HG03095 (cell line): ENCODE measurements at regions not wholly inside any gene's neighbourhood (a gene's known extent, or its start where the extent isn't known, plus 50 kb on each side); places are given as distances from the start of the nearest gene placed in this dataset.
"Not testable (repeated sequence)": the region's sequence is repeated elsewhere in the genome, so short reads cannot be mapped to it uniquely, and the experiment has no call there.

Experiments used
- ATAC-seq: cut with Tn5 transposase; IDR thresholded peaks from one replicate; pipeline ENCODE4 v1.9.1; 2021; ENCODE audit warnings: moderate library complexity; ENCODE audit not compliant: unreplicated experiment

DNA sequence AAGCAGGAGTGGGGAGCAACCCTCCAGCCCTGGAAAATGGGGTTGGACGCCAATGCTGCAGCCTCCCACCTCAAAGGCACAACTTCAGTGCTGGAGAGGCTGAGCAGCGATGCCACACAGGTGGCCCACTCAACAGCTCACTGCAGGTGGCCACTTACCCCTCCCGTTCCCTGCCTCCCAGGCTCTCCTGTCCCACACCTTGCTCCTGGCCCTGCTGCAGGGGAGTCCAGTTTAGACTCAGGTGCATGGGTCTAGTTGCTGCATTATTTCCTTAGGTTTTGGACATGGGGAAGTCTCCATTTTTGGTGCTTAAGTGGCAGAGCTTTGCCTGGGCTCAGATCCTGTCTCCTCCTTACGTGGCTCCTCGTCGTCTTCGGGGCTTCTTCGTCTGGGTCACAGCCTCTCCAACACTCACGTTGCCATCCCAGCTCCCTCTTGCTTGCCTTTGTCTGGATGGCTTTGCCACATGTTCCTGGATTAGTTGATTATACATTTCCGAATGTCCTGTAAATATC lies 898.3 kb downstream of the BRD1 start:
- ATAC-seq: no peak

DNA sequence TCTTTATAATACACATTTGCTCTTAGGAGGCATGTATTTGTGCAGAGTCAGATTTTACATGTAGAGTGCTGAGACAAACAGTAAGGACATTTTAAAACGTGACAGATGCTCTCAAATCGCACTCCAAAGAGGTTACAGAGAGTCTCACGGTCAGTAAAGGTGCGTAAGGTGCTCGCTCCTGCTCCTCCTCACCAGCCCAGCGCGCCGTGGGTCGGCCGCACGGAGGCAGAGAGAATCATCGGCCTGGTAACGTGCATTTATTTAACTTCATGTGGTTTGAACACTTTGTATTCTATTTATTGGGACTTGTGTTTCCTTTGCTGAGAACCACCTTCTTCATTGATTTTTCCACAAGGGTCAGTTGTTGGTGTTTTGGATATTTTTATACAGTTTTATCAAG lies 900.1 kb downstream of the BRD1 start:
- ATAC-seq: no peak

DNA sequence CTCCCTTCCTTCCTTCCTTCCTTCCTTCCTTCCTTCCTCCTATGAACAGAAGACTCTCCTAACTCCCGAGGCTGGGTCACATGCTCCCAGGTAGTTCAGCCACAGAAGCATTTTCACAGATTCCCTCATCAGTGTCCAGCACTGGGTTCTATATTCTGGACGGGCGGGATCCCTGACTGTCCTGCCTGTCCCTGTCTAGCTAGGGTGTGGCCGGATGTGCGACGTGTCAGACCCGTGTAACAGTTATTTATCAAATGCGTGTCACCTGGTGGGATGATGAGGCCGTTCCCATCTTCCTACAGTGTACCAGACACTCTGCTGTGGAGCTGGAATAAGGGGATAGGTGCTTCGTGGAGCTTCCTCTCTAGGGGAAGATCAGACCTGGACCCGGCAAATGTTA lies 901.0 kb downstream of the BRD1 start:
- ATAC-seq: no peak

DNA sequence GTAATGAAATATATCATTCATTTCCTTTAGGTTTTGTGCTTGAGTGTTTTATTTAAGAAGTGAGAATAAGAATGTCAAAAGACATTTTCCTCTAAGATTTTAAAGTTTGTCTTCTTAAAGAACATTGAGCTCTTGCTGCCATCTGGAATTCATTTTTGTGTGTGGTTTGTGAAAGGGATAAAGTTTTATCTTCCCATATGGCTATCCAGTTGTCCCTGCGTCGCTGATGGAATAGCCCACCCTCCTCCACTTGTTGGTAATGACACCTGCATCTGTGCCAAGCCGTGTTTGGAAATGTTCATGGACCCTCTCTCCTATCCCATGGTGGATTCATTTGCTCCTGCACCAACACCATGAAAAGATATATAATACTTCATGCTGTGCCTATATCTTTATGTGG lies 901.5 kb downstream of the BRD1 start:
- no peak for ATAC-seq

DNA sequence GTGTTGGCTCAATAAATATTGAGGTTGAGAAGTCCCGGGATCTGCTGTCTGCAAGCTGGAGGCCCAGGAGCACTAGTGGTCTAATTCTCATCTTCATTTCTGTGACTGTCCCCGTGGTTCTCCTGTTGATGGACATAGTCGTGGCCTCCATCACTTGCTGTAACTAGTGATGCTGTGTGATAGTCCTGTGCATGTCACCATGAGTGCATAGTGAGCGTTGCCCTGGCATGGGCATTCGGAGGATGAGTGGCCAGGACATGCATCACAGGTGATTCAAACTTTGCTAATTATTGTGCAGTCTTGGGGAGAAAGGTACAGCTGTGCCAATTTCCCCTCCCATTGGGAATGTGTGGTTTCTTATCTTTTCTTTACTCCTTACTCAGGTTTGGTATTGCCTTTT lies 902.2 kb downstream of the BRD1 start:
- ATAC-seq: no peak

DNA sequence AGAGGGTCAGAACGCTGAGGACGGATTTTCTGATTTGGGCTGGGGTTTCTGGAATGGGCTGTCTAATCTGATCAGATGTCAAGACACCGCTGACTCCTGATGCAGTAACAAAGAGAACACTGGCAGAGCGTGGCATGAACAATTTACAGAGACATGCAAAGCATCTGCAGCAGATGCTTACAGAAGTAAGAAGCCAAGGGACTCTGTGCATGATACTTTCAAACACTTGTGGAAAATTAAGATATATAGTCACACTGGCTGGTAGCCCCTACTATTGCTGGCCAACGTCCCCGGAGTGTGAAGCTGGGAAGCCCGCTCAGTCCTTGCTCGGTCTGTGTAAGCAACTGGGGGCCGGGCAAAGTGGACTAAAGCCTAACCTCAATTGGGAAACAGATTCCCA lies 903.7 kb downstream of the BRD1 start:
- ATAC-seq: no peak

DNA sequence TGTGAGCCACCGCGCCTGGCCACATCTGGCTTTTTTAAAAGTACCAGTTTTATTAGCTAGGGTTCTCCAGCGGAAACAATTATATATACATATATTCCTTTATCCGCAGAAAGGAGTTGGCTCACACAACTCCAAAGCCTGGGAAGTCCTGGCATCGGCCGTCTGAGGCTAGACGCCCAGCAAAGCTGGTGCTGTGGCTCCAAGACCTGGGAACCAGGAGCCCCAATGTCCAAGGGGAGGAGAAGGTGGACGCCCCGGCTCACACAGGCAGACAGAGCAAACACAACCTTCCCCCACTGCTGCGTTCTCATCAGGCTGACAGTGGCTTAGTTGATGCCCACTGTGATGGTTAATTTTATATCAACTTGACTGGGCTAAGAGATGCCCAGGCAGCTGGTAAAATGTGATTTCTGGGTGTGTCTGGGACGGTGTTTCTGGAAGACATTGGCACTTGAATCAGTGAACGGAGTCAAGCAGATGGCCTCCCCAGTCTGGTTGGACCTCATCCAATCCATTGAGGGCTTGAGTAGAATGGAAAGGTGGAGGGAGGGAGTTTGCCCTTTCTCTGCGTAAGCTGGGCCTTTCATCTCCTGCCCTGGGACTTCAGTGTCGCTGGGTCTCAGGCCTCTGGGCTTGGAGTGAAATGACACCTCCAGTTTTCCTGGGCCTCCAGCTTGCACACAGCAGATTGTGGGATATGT lies 904.4 kb downstream of the BRD1 start:
- ATAC-seq: no peak

DNA sequence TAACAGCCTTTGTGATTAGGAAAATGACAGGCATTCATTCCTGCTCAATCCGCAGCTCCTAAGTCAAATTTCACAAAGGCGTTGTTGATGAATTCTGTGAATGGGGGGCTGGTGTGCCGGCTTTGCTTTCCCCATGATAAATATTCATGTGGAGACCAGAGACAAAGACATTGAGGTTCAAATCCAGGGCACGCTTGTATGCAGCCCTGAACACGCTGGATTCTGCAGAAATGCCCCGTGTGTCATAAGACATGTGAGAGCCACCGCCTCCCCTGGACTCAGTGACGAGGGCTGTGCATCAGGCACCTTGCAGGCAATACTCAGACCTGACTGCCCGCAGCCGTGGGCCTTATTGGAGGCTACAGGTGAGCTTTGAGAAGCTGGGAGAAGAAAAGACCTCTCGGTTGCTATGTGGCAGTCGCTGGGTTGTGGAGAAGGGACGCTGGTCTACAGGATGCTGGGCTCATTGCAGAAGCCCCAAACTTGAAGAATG lies 906.2 kb downstream of the BRD1 start:
- ATAC-seq: no peak

DNA sequence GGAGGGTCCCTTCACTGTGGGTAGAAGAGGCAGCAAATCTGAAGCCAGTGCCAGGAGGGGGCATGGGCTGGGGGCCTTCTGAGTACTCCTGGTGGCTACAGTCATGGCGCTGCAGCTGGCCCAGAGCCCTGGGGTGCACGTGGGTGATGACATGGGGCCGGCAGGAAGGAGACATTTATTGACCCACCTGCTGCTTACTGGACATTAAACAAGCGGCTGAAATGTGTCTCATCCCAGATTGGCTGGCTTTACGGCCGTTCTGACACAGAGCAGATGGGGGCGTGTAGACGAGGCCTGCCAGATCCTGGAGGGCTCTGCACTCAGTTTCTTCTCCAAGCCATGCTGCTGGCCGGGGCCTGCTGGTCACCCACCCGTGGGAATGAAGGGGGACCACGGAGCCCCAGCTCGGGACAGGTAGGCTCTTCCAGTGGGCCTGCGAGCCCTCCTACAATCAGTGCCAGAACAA lies 906.9 kb downstream of the BRD1 start:
- ATAC-seq: no peak

DNA sequence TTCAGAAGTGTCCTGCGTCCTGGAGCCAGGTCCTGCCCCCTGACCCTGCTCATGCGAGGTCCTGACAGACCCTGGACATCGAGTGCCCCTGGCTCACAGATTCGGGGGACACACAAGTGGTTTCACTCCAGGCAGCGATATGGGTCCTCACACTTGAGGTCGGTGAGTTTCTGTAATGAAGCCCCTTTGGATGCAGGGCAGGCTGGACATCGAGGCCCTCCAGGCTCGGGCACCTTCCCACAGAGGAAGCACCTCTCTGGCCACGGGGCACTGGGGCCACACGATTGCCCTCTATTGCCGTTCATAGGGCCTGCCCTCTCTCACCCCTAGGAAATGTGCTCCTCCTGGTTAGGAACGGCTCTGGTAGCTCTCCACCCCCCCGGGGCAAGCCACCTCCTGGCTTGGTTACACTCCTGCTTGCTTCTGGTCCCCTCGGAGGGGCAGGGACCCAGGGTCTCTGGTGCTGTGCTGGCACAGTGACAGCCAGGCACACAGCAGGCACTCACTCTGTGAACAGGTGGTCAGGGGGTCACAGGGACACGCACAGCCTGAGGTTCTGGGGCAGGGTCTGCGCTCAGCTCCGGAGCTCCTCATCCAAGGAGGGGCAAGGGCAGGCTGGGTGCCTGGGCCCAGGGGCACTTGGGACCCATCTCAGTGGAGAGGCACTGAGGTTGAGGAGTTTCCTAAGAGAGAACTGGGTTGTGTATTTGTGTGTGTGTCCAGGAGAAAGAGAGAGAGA lies 907.7 kb downstream of the BRD1 start:
- ATAC-seq: no peak

DNA sequence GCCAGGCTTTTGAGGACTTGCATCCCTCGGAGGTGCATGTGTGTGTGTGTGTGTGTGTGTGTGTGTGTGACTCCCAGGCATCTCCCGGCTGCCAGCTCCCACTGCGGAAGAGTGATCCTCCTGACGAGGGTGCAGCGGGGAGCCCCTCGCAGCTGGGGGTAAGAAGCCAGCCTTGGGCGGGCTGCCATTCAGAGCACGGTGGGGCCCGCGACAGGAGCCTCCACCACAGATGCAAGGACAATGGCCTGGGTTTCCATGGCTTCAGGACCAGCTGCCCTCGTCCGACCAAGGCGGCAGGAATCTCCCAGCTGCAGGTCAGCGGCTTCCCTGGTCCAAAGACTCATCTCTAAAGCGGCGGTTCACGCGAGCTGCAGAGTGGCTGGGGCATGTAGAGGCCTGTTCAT lies 908.5 kb downstream of the BRD1 start:
- ATAC-seq: no peak

DNA sequence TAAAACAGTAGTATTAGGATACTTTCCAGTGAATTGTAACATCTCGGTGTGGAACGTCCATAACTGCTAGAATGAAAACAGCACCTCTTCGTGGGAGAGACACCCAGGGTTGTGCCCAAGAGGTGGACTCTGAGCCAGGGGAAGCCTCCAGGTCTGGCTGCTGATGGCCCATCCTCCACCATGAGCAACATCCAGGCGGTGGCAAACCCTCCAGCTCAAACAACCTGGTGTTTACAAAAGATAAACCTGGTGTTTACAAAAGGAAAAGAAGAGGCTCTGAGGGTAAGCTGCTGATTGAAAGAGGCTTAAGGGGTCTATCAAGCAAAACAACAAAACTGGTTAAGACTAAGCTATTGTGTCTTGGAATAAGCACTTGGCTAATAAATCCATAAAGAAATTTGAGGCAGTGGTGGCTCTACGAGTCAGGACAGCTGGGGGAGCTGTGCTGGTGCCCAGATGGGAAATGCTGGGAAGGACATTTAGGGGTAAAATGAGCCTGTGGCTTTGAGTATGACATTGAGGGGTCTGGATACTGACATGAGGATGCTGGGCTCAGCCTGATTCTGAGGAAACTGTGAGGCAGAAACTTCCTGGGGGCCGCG lies 909.0 kb downstream of the BRD1 start:
- no peak for ATAC-seq

DNA sequence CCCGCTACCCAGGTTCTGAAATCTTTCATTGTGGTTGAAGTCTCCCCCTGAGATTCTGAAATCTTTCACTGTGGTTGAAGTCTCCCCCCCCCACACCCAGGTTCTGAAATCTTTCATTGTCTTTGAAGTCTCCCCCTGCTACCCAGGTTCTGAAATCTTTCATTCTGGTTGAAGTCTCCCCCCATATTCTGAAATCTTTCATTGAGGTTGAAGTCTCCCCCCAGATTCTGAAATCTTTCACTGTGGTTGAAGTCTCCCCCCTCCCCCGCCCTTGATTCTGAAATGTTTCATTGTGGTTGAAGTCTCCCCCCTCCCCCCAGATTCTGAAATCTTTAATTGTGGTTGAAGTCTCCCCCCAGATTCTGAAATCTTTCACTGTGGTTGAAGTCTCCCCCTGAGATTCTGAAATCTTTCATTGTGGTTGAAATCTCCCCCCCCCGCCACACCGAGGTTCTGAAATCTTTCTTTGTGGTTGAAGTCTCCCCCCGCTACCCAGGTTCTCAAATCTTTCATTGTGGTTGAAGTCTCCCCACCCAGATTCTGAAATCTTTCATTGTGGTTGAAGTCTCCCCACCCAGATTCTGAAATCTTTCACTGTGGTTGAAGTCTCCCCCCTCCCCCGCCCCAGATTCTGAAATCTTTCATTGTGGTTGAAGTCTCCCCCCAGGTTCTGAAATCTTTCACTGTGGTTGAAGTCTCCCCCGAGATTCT lies 915.2 kb downstream of the BRD1 start:
- ATAC-seq: not testable (repeated sequence)

DNA sequence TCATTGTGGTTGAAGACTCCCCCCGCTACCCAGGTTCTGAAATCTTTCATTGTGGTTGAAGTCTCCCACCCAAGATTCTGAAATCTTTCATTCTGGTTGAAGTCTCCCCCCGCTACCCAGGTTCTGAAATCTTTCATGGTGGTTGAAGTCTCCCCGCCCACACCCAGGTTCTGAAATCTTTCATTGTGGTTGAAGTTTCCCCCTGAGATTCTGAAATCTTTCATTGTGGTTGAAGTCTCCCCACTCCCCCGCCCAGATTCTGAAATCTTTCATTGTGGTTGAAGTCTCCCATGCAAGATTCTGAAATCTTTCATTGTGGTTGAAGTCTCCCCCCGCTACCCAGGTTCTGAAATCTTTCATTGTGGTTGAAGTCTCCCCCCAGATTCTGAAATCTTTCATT lies 916.0 kb downstream of the BRD1 start:
- ATAC-seq: not testable (repeated sequence)

DNA sequence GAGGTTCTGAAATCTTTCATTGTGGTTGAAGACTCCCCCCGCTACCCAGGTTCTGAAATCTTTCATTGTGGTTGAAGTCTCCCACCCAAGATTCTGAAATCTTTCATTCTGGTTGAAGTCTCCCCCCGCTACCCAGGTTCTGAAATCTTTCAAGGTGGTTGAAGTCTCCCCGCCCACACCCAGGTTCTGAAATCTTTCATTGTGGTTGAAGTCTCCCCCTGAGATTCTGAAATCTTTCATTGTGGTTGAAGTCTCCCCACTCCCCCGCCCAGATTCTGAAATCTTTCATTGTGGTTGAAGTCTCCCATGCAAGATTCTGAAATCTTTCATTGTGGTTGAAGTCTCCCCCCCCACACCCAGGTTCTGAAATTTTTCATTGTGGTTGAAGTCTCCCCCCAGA lies 916.6 kb downstream of the BRD1 start:
- ATAC-seq: not testable (repeated sequence)

DNA sequence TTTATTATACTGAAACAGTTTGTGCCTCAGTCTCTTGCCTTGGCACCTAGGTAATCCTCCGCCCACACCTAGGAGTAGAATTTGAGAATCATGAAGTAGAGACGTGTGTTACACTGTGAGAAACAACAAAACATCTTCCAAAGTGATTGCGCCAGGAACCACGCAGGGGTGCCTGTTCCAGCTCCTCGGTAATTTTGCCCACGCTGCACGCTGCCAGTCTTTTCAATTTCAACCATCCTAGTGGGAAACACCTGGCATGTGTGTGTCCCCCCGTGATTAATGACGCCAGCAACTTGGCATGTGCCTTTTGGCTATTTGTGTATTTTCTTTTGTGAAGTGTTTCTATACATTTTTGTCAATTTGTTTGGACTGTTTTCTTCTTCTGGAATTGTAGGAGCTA lies 919.1 kb downstream of the BRD1 start:
- no peak for ATAC-seq

DNA sequence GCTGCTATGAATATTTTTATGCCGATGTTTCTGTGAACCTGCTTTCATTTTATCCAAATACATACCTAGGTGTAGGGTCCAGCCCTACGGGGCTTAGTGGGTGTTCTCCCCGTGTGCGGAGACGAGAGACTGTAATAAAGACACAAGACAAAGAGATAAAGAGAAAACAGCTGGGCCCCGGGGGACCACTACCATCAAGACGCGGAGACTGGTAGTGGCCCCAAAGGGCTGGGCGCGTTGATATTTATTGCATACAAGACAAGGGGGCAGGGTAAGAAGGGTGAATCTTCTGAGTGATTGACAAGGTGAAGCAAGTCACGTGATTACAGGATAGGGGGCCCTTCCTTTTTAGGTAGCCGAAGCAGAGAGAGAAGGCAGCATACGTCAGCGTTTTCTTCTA lies 920.1 kb downstream of the BRD1 start:
- ATAC-seq: no peak

DNA sequence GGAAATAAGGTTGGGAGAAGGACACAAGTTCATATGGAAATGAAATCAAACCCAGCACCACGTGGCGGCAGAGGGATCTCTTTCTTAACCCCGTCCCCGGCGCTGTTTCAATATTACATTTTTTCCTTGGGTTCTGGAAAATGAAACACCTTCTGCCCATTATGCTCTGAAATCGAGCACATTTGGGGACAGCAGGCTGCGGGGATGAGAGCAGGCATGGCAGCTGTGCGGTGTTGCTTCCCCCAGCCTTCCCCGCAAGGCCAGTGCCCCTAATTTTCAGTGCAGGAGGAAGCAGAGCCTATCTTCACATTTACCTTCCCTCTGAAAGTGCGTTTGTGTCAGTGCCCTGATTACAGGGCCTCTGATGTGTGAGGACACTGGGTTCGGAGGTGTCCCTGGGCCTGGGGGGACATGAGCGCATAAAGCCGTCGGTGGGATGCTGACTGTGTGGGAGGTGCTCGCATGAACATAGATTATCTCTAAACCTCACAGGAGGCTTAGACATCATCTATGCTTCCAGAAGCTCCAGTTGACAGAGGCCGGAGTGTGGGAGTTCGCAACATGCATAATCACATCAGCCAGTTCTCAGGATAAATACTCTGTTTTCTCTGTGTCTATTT lies 921.3 kb downstream of the BRD1 start:
- no peak for ATAC-seq

DNA sequence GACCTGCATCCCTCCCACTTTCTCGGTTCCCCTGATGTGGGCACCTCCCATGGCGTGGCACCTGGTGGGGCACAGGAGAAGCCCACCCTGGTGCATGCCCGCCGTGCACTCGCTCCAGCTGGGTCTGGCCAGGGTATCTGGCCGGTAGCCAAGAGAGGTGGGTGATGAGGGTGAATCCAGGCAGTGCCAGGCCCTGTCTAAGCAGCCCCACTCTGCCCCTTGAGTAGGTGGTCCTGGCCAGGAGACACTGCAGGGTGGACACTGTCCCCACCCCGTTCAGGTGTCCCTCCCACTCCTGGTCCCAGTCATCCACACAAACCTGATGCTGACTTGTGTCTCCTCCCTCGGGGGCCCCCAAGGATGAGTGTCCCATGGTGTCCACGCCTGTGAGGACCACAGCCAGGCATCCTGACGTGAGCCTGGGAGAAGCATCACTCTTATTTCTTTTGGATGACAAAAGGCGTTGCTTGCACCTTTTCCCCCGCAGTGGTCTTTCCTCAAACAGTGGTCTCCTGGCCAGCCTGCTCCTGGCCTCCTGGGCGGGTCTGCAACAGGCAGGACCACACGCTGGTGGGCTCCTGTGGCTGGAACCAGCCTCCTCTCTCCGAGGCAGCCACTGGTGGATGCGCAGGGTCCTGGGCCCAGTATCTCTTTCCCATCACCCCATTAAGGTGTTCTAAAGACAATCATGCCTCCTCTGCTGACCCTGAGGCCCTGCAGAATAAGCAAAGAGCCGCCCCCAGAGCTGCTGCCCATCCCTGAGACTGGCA lies 922.3 kb downstream of the BRD1 start:
- no peak for ATAC-seq
